HCT116 (cell line): ENCODE measurements at regions not wholly inside any gene's neighbourhood (a gene's known extent, or its start where the extent isn't known, plus 50 kb on each side); places are given as distances from the start of the nearest gene placed in this dataset.
A peak's percentile ranks its signal among the peaks of the same experiment; 100 is the strongest.
"Not testable (repeated sequence)": the region's sequence is repeated elsewhere in the genome, so short reads cannot be mapped to it uniquely, and the experiment has no call there.

Experiments used
- ATAC-seq: fragments of 200-7000 bp; cut with Tn5 transposase; 2 replicates; pipeline ENCODE4 v1.9.1; 2020; ENCODE audit warnings: mild to moderate bottlenecking, moderate library complexity
- BruUV-seq: library from RNA; stranded (reverse); fragments of 400-500 nt; replicated peaks from 2 replicates; lab custom pipeline; 2021; lab: Mats Ljungman, UMichigan
- CTCF ChIA-PET: fragments of 300-600 bp; sonication (Branson Sonifier 250); formaldehyde crosslinking; loops from one replicate; lab custom pipeline; 2021; ENCODE audit warnings: antibody characterized with exemption; lab: Charles Lee
- POLR2A ChIA-PET: fragments of 300-600, 350-600 bp; sonication (Branson Sonifier 250); formaldehyde crosslinking; loops from one replicate; lab custom pipeline; 2021; ENCODE audit warnings: antibody characterized with exemption; lab: Charles Lee
- RAD21 ChIA-PET, 2 experiments: fragments of 300-600 bp; sonication (Branson Sonifier 250); formaldehyde crosslinking; loops; one replicate each; lab custom pipeline; 2023; ENCODE audit warnings: low total read pairs in 2 of 2; ENCODE audit not compliant: uncharacterized antibody in 2 of 2, unreplicated experiment in 2 of 2, low non-redundant PET in 1 of 2; lab: Charles Lee
- DNase-seq: peaks from one replicate; pipeline ENCODE4 v3.0.0-alpha.2; 2010; ENCODE audit warnings: low read depth, low spot score
- H2AFZ ChIP-seq: fragments of 200-600 bp; shearing (Covaris generic), sonication (generic); 2 replicates; pipeline ENCODE4 v1.6.1; 2017; ENCODE audit warnings: low read depth, mixed run types, mixed read lengths, antibody characterized with exemption, low read length; ENCODE audit not compliant: poor library complexity, severe bottlenecking
- H3K27ac ChIP-seq: 2 replicates; pipeline ENCODE4 v1.5.1; 2012; ENCODE audit warnings: low read depth, low read length
- H3K27me3 ChIP-seq: fragments of 200-600 bp; sonication (generic); 2 replicates; pipeline ENCODE4 v1.6.1; 2016; ENCODE audit warnings: mixed run types, low read length, mixed read lengths; ENCODE audit not compliant: insufficient read depth
- H3K36me3 ChIP-seq, 2 experiments: fragments of 200-500 bp in 1 of 2; fragments of 200-600 bp in 1 of 2; sonication (Bioruptor generic) in 1 of 2; sonication (generic) in 1 of 2; 2 replicates each; pipeline versions ENCODE4 v1.5.1 to v1.6.1; 2014 to 2016; ENCODE audit warnings: low read length in 2 of 2, inconsistent platforms in 1 of 2, mixed read lengths in 1 of 2, mixed run types in 1 of 2; ENCODE audit not compliant: insufficient read depth in 2 of 2, control insufficient read depth in 1 of 2
- H3K4me1 ChIP-seq, 2 experiments: fragments of 200-600 bp in 1 of 2; sonication (generic) in 1 of 2; 2 replicates each; pipeline versions ENCODE4 v1.5.1 to v1.6.1; 2012 to 2017; ENCODE audit warnings: low read length in 2 of 2, inconsistent platforms in 1 of 2, mild to moderate bottlenecking in 1 of 2, mixed read lengths in 1 of 2, mixed run types in 1 of 2, moderate library complexity in 1 of 2; ENCODE audit not compliant: insufficient read depth in 2 of 2, control insufficient read depth in 1 of 2
- H3K4me2 ChIP-seq: fragments of 200-600 bp; sonication (generic); 2 replicates; pipeline ENCODE4 v1.6.1; 2017; ENCODE audit warnings: mixed run types, low read length, mixed read lengths
- H3K4me3 ChIP-seq, 2 experiments: fragments of 200-600 bp in 1 of 2; sonication (generic) in 1 of 2; replicated peaks in 1 of 2; 2 replicates each; pipeline ENCODE4 v1.5.1; 2011 to 2016; ENCODE audit warnings: low read length in 2 of 2, control low read depth in 1 of 2, low read depth in 1 of 2, mild to moderate bottlenecking in 1 of 2, mixed read lengths in 1 of 2, mixed run types in 1 of 2
- H3K79me2 ChIP-seq: fragments of 200-600 bp; sonication (generic); 2 replicates; pipeline ENCODE4 v1.6.1; 2017; ENCODE audit warnings: mild to moderate bottlenecking, mixed run types, low read length, moderate library complexity, mixed read lengths; ENCODE audit not compliant: insufficient read depth
- H3K9ac ChIP-seq: fragments of 200-600 bp; sonication (generic); 2 replicates; pipeline ENCODE4 v1.6.1; 2016; ENCODE audit warnings: low read length, mixed read lengths
- H3K9me2 ChIP-seq: fragments of 200-600 bp; sonication (generic), shearing (Covaris generic); 2 replicates; pipeline ENCODE4 v1.6.1; 2017; ENCODE audit warnings: mixed run types, mild to moderate bottlenecking, moderate library complexity; ENCODE audit not compliant: insufficient read depth
- H3K9me3 ChIP-seq, 2 experiments: fragments of 200-500 bp in 1 of 2; fragments of 200-600 bp in 1 of 2; sonication (Bioruptor generic) in 1 of 2; sonication (generic) in 1 of 2; 2 replicates each; pipeline ENCODE4 v1.6.1; 2014 to 2017; ENCODE audit warnings: low read length in 2 of 2, mixed read lengths in 2 of 2, inconsistent platforms in 1 of 2, low read depth in 1 of 2, mild to moderate bottlenecking in 1 of 2, mixed run types in 1 of 2, moderate library complexity in 1 of 2; ENCODE audit not compliant: control insufficient read depth in 1 of 2, insufficient read depth in 1 of 2
- H4K20me1 ChIP-seq: fragments of 200-600 bp; sonication (generic), shearing (Covaris generic); 2 replicates; pipeline ENCODE4 v1.6.1; 2017; ENCODE audit warnings: mixed run types, mild to moderate bottlenecking, moderate library complexity; ENCODE audit not compliant: insufficient read depth
- CTCF ChIP-seq, 3 experiments: fragments of 200-600 bp in 1 of 3; sonication (generic) in 1 of 3; IDR thresholded peaks in 2 of 3; conservative IDR thresholded peaks in 1 of 3; 2 replicates each; pipeline ENCODE4 v1.5.1; 2012 to 2017; ENCODE audit warnings: low read depth in 2 of 3, low read length in 2 of 3, antibody characterized with exemption in 1 of 3, borderline replicate concordance in 1 of 3, control low read depth in 1 of 3, mild to moderate bottlenecking in 1 of 3, mixed read lengths in 1 of 3, mixed run types in 1 of 3, moderate library complexity in 1 of 3; ENCODE audit not compliant: insufficient read depth in 1 of 3
- EZH2 ChIP-seq: fragments of 200-600 bp; sonication (generic); IDR thresholded peaks from 2 replicates; pipeline ENCODE4 v1.6.1; 2017; ENCODE audit warnings: antibody characterized with exemption, mixed run types
- SP1 ChIP-seq: IDR thresholded peaks from 2 replicates; pipeline ENCODE4 v1.6.1; 2012; ENCODE audit warnings: low read depth
- intact Hi-C: fragments of 100-400 bp; cut with micrococcal nuclease; formaldehyde crosslinking; loops from 2 replicates; pipeline ENCODE4 v1.10.0; 2022

GRCh38 chr14:106556211-106556610 lies 1029.8 kb downstream of the TMEM121 start:
- H3K9me2 ChIP-seq, H2AFZ ChIP-seq, BruUV-seq, RAD21 ChIA-PET, CTCF ChIA-PET, H3K79me2 ChIP-seq, H3K36me3 ChIP-seq, H4K20me1 ChIP-seq, DNase-seq, H3K27me3 ChIP-seq, H3K4me2 ChIP-seq, intact Hi-C loops, H3K4me3 ChIP-seq, POLR2A ChIA-PET, H3K9ac ChIP-seq, ATAC-seq, H3K27ac ChIP-seq, H3K4me1 ChIP-seq: not testable (repeated sequence)
- peaks cover 4 to 19% of the 10 kb centered on the region in 2 experiments; a peak in 2 of 4 replicates for H3K9me3 ChIP-seq

- intact Hi-C loops: no loop called here
- no peak overlapping the region for H3K4me3 ChIP-seq
- RAD21 ChIA-PET: no interaction called here
- ATAC-seq (no peak), DNase-seq (no peak)
- TF ChIP-seq CTCF (IDR thresholded peaks at IDR 0.05 in 2 of 3, conservative IDR thresholded peaks at IDR 0.05 in 1 of 3; ENCODE audit: borderline replicate concordance in 1 of 3, insufficient read depth in 1 of 3, low read depth in 2 of 3, low read length in 2 of 3): peak in 2 of 3 experiments; percentile 48 to 59; a peak in 4 of 6 replicates
- TF ChIP-seq EZH2: no peak
- no peak for TF ChIP-seq SP1
- TF ChIP-seq, all 23 proteins: peak for 1
- CTCF ChIA-PET: no interaction called here
- no TSS peak for BruUV-seq
- Histone ChIP-seq H2AFZ (no peak overlapping the region), H3K9me2 (no peaks in the 10 kb centered on the region), H3K9me3 (peaks cover 4 to 13% of the 10 kb centered on the region in 2 experiments; a peak in 2 of 4 replicates), H3K27me3 (no peaks in the 10 kb centered on the region), H3K36me3 (no peaks in the 10 kb centered on the region), H3K27ac (no peak overlapping the region), H3K9ac (no peak overlapping the region), H3K4me1 (no peaks in the 10 kb centered on the region), H3K4me2 (no peak overlapping the region), H4K20me1 (no peaks in the 10 kb centered on the region), H3K79me2 (no peaks in the 10 kb centered on the region)
- POLR2A ChIA-PET: no interaction called here
Observed at GRCh38 chr14:106556665-106557289, 1030.4 kb downstream of the TMEM121 start.
